Panc1 (cell line): ENCODE measurements at regions not wholly inside any gene's neighbourhood (a gene's known extent, or its start where the extent isn't known, plus 50 kb on each side); places are given as distances from the start of the nearest gene placed in this dataset.

Experiments
- CTCF ChIP-seq: fragments of 450-650 bp; IDR thresholded peaks from 2 replicates; pipeline ENCODE4 v1.5.1; 2017; ENCODE audit warnings: mild to moderate bottlenecking
- POLR2AphosphoS5 ChIP-seq: IDR thresholded peaks from 2 replicates; pipeline ENCODE4 v1.6.1; 2012; ENCODE audit warnings: mild to moderate bottlenecking, low read depth, low read length, moderate library complexity

- TF ChIP-seq CTCF (no peak), POLR2AphosphoS5 (no peak)
Observed at GRCh38 chr20:43363506-43363905, 94.2 kb upstream of the SRSF6 start.
